Endothelial cell (in vitro differentiated cells): ENCODE measurements at regions not wholly inside any gene's neighbourhood (a gene's known extent, or its start where the extent isn't known, plus 50 kb on each side); places are given as distances from the start of the nearest gene placed in this dataset.
"Not testable (repeated sequence)": the region's sequence is repeated elsewhere in the genome, so short reads cannot be mapped to it uniquely, and the experiment has no call there.

Experiments used
- DNase-seq: peaks from one replicate; pipeline ENCODE4 v3.0.0; 2021; ENCODE audit warnings: low spot score
- H3K27ac Mint-ChIP-seq: one replicate; pipeline ENCODE4 v1.8.0; 2021; ENCODE audit warnings: mixed read lengths, inconsistent platforms; ENCODE audit not compliant: unreplicated experiment
- H3K27me3 Mint-ChIP-seq: one replicate; pipeline ENCODE4 v1.8.0; 2021; ENCODE audit warnings: mild to moderate bottlenecking, moderate library complexity, mixed read lengths, inconsistent platforms; ENCODE audit not compliant: unreplicated experiment
- H3K36me3 Mint-ChIP-seq: one replicate; pipeline ENCODE4 v1.8.0; 2021; ENCODE audit warnings: mild to moderate bottlenecking, low read depth, mixed read lengths, inconsistent platforms; ENCODE audit not compliant: unreplicated experiment
- H3K4me1 Mint-ChIP-seq: one replicate; pipeline ENCODE4 v1.8.0; 2021; ENCODE audit warnings: mild to moderate bottlenecking, mixed read lengths, inconsistent platforms; ENCODE audit not compliant: unreplicated experiment
- H3K4me3 Mint-ChIP-seq: one replicate; pipeline ENCODE4 v1.8.0; 2021; ENCODE audit warnings: mild to moderate bottlenecking, mixed read lengths, inconsistent platforms; ENCODE audit not compliant: unreplicated experiment
- H3K9me3 Mint-ChIP-seq: one replicate; pipeline ENCODE4 v1.8.0; 2021; ENCODE audit warnings: mixed read lengths, inconsistent platforms; ENCODE audit not compliant: unreplicated experiment
- CTCF ChIP-seq: fragments of 200-600 bp; sonication (generic); IDR thresholded peaks from one replicate; pipeline ENCODE4 v1.5.0; 2021; ENCODE audit warnings: antibody characterized with exemption; ENCODE audit not compliant: unreplicated experiment

GRCh38 chr6:133786016-133786415 lies 102.9 kb upstream of the TCF21 start:
- H3K9me3 Mint-ChIP-seq = no peaks in the 10 kb centered on the region
- no peak overlapping the region for H3K4me3 Mint-ChIP-seq
- DNase-seq = no peak
- no peak overlapping the region for H3K27ac Mint-ChIP-seq
- H3K36me3 Mint-ChIP-seq = no peaks in the 10 kb centered on the region
- TF ChIP-seq CTCF = no peak
- H3K4me1 Mint-ChIP-seq = peaks cover 4% of the 10 kb centered on the region
- H3K27me3 Mint-ChIP-seq = no peaks in the 10 kb centered on the region

GRCh38 chr6:133787122-133787521 lies 101.8 kb upstream of the TCF21 start:
- TF ChIP-seq CTCF = no peak
- H3K27me3 Mint-ChIP-seq = no peaks in the 10 kb centered on the region
- no peak overlapping the region for H3K4me3 Mint-ChIP-seq
- H3K27ac Mint-ChIP-seq = no peak overlapping the region
- no peaks in the 10 kb centered on the region for H3K36me3 Mint-ChIP-seq
- no peak for DNase-seq
- H3K9me3 Mint-ChIP-seq = no peaks in the 10 kb centered on the region
- H3K4me1 Mint-ChIP-seq = no peaks in the 10 kb centered on the region

GRCh38 chr6:133787859-133788505 lies 100.9 kb upstream of the TCF21 start:
- no peak for TF ChIP-seq CTCF
- no peak overlapping the region for H3K27ac Mint-ChIP-seq
- no peaks in the 10 kb centered on the region for H3K27me3 Mint-ChIP-seq
- no peaks in the 10 kb centered on the region for H3K4me1 Mint-ChIP-seq
- H3K36me3 Mint-ChIP-seq = no peaks in the 10 kb centered on the region
- no peaks in the 10 kb centered on the region for H3K9me3 Mint-ChIP-seq
- no peak for DNase-seq
- H3K4me3 Mint-ChIP-seq = no peak overlapping the region

GRCh38 chr6:133788556-133788955 lies 100.4 kb upstream of the TCF21 start:
- H3K27me3 Mint-ChIP-seq = no peaks in the 10 kb centered on the region
- no peaks in the 10 kb centered on the region for H3K36me3 Mint-ChIP-seq
- H3K4me3 Mint-ChIP-seq = no peak overlapping the region
- H3K9me3 Mint-ChIP-seq = no peaks in the 10 kb centered on the region
- H3K4me1 Mint-ChIP-seq = no peaks in the 10 kb centered on the region
- DNase-seq = no peak
- no peak overlapping the region for H3K27ac Mint-ChIP-seq
- no peak for TF ChIP-seq CTCF

GRCh38 chr6:133789449-133789848 lies 99.5 kb upstream of the TCF21 start:
- H3K9me3 Mint-ChIP-seq, H3K27me3 Mint-ChIP-seq, H3K4me1 Mint-ChIP-seq, H3K4me3 Mint-ChIP-seq, DNase-seq, H3K36me3 Mint-ChIP-seq, H3K27ac Mint-ChIP-seq: not testable (repeated sequence)

GRCh38 chr6:133790756-133791155 lies 98.2 kb upstream of the TCF21 start:
- H3K27ac Mint-ChIP-seq, DNase-seq, H3K27me3 Mint-ChIP-seq, H3K36me3 Mint-ChIP-seq, H3K9me3 Mint-ChIP-seq, H3K4me1 Mint-ChIP-seq, H3K4me3 Mint-ChIP-seq: not testable (repeated sequence)

GRCh38 chr6:133795051-133795450 lies 93.9 kb upstream of the TCF21 start:
- not testable (repeated sequence) for DNase-seq, H3K4me1 Mint-ChIP-seq, H3K9me3 Mint-ChIP-seq, H3K27me3 Mint-ChIP-seq, H3K27ac Mint-ChIP-seq, H3K4me3 Mint-ChIP-seq, H3K36me3 Mint-ChIP-seq
